ENCODE measurements at regions not wholly inside any gene's neighbourhood (a gene's known extent, or its start where the extent isn't known, plus 50 kb on each side); places are given as distances from the start of the nearest gene placed in this dataset.

DNA sequence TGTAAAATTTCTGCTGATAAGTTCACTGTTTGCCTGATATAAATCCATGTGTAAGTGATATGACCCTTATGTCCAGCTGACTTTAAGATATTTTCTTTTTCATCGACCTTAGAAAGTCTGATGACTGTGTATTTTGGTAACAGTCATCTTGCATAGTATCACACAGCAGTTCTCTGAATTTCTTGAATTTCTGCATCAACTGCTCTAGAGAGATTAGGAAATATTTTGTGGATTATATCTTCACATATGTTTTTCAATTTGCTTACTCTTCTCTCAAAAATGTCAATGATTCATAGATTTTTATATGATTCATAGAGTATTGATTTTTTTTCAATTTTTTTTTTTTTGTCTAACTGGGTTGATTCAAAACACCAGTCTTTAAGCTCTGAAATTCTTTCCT lies 945.3 kb downstream of the TRIB2 start:
- no peak overlapping the region for H3K18ac ChIP-seq (ENCODE audit: extremely low read depth, low read length)
- no peak overlapping the region for H2BK20ac ChIP-seq (ENCODE audit: low read length)
- H3K23ac ChIP-seq (ENCODE audit: insufficient read length): no peak overlapping the region
- H2BK5ac ChIP-seq (ENCODE audit: low read depth, low read length): no peak overlapping the region
- no peaks in the 10 kb centered on the region for H3K27me3 ChIP-seq (replicated peaks in 1 of 4; ENCODE audit: control insufficient read depth in 3 of 4, extremely low read depth in 1 of 4, insufficient read depth in 3 of 4, low read length in 3 of 4)
- H3K9me3 ChIP-seq (ENCODE audit: insufficient read depth in 2 of 2, low read depth in 1 of 2, low read length in 1 of 2): no peaks in the 10 kb centered on the region; a peak in 1 of 4 replicates
- no peak overlapping the region for H3K4ac ChIP-seq (replicated peaks; ENCODE audit: insufficient read length, low read depth, low read length)
- H3K4me2 ChIP-seq (ENCODE audit: insufficient read depth in 1 of 2, low read depth in 2 of 2, low read length in 2 of 2): no peak overlapping the region
- DNase-seq (ENCODE audit: low read depth in 1 of 2, low spot score in 2 of 2): no peak
- no peaks in the 10 kb centered on the region for H3K79me1 ChIP-seq (ENCODE audit: low read depth, low read length)
- no peak overlapping the region for H2AK5ac ChIP-seq (ENCODE audit: low read depth, low read length)
- H3K4me3 ChIP-seq (ENCODE audit: extremely low read depth in 1 of 4, insufficient read depth in 2 of 4, low read depth in 3 of 4, low read length in 4 of 4): no peak overlapping the region
- no peak overlapping the region for H3K9ac ChIP-seq (replicated peaks in 1 of 4; ENCODE audit: extremely low read depth in 1 of 4, low read depth in 3 of 4, low read length in 3 of 4)
- no peak for FAIRE-seq
- no peak overlapping the region for H4K8ac ChIP-seq (ENCODE audit: extremely low read depth, insufficient read depth, low read length)
- H2BK12ac ChIP-seq (ENCODE audit: low read depth, low read length): no peak overlapping the region
- H3K56ac ChIP-seq (replicated peaks; ENCODE audit: insufficient read length, low read depth, low read length): no peak overlapping the region
- H3K79me2 ChIP-seq (ENCODE audit: control insufficient read depth in 1 of 2, insufficient read depth in 2 of 2, low read length in 2 of 2): no peaks in the 10 kb centered on the region
- H3K27ac ChIP-seq (ENCODE audit: low read depth, low read length): no peak overlapping the region
- H3K36me3 ChIP-seq (ENCODE audit: control insufficient read depth in 2 of 4, insufficient read depth in 4 of 4, low read length in 3 of 4): no peaks in the 10 kb centered on the region
- WGBS, 2 experiments (ENCODE audit: extremely low coverage in 1 of 2, insufficient coverage in 1 of 2, insufficient read length in 1 of 2, insufficient replicate concordance in 2 of 2, low coverage in 1 of 2, low lambda C conversion rate in 2 of 2, missing lambda C conversion rate in 1 of 2): 100% methylated on average over 1 of the region's 1 CpG; no CpG with 5 or more reads in 1 of the 2 experiments
- H4K5ac ChIP-seq (ENCODE audit: insufficient read length, low read depth, low read length): no peak overlapping the region
- H4K20me1 ChIP-seq (replicated peaks in 1 of 2; ENCODE audit: control insufficient read depth in 1 of 2, insufficient read depth in 2 of 2, low read length in 2 of 2): no peaks in the 10 kb centered on the region
- no peak for TF ChIP-seq GTF2F1 (IDR thresholded peaks at IDR 0.05; ENCODE audit: borderline replicate concordance, low read depth, low read length)
- TF ChIP-seq, protein P1, sequence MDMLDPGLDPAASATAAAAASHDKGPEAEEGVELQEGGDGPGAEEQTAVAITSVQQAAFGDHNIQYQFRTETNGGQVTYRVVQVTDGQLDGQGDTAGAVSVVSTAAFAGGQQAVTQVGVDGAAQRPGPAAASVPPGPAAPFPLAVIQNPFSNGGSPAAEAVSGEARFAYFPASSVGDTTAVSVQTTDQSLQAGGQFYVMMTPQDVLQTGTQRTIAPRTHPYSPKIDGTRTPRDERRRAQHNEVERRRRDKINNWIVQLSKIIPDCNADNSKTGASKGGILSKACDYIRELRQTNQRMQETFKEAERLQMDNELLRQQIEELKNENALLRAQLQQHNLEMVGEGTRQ (IDR thresholded peaks at IDR 0.05; ENCODE audit: low read length): no peak
- no peak for TF ChIP-seq EP300 (IDR thresholded peaks at IDR 0.05; ENCODE audit: borderline replicate concordance in 1 of 2, low read depth in 2 of 2, low read length in 2 of 2)
- no peak for TF ChIP-seq FOSL1 (IDR thresholded peaks at IDR 0.05; ENCODE audit: insufficient read depth, low read depth, low read length)
- TF ChIP-seq SUZ12 (IDR thresholded peaks at IDR 0.05; ENCODE audit: low read length): no peak
- no peak for TF ChIP-seq KDM1A (IDR thresholded peaks at IDR 0.05; ENCODE audit: borderline replicate concordance, low read length)
- H4K91ac ChIP-seq (replicated peaks; ENCODE audit: insufficient read length, low read length): no peak overlapping the region
- H2BK15ac ChIP-seq (ENCODE audit: low read length): no peak overlapping the region
- no peak overlapping the region for H3K14ac ChIP-seq (ENCODE audit: insufficient read length)
- no peak overlapping the region for H2BK120ac ChIP-seq (replicated peaks; ENCODE audit: low read depth, low read length)
- CTCF ChIA-PET (ENCODE audit: partially characterized antibody): interaction anchor here (0.7 kb wide), 1 partner anchor 1078 kb away, joined by 3 read pairs; no protein-coding TSS in a partner anchor
- H3K4me1 ChIP-seq (replicated peaks in 1 of 4; ENCODE audit: control insufficient read depth in 3 of 4, insufficient read depth in 4 of 4, low read length in 3 of 4): no peaks in the 10 kb centered on the region
- no peak overlapping the region for H2AFZ ChIP-seq (ENCODE audit: low read length)
- no peaks in the 10 kb centered on the region for H3K23me2 ChIP-seq (ENCODE audit: low read depth, low read length)
- POLR2A ChIA-PET (ENCODE audit: partially characterized antibody): no interaction called here

All from H1 (cell line).